HEK293T (cell line): ENCODE measurements at regions not wholly inside any gene's neighbourhood (a gene's known extent, or its start where the extent isn't known, plus 50 kb on each side); places are given as distances from the start of the nearest gene placed in this dataset.

Source experiments
- CTCF ChIA-PET: fragments of 350-600 bp; formaldehyde crosslinking; extraction: SDS; loops from one replicate; lab custom pipeline; 2021; ENCODE audit warnings: antibody characterized with exemption, inconsistent platforms; lab: Yijun Ruan, JAX
- POLR2A ChIA-PET: fragments of 350-600 bp; formaldehyde crosslinking; extraction: SDS; loops from one replicate; lab custom pipeline; 2020; ENCODE audit warnings: antibody characterized with exemption, inconsistent platforms; lab: Yijun Ruan, JAX
- DNase-seq: peaks from one replicate; pipeline ENCODE4 v3.0.0; 2012; ENCODE audit warnings: mixed read lengths; ENCODE audit errors: extremely low spot score
- ARNT ChIP-seq: fragments of 450-650 bp; IDR thresholded peaks from 2 replicates; pipeline ENCODE4 v1.6.1; 2017; ENCODE audit warnings: mild to moderate bottlenecking
- BHLHE40 ChIP-seq: fragments of 450-650 bp; IDR thresholded peaks from 2 replicates; pipeline ENCODE4 v1.6.1; 2016; ENCODE audit warnings: mild to moderate bottlenecking, moderate library complexity, borderline replicate concordance
- CTBP1 ChIP-seq: fragments of 450-650 bp; IDR thresholded peaks from 2 replicates; pipeline ENCODE4 v1.6.1; 2016; ENCODE audit warnings: borderline replicate concordance
- ELF4 ChIP-seq: fragments of 450-650 bp; IDR thresholded peaks from 2 replicates; pipeline ENCODE4 v1.6.1; 2017; ENCODE audit warnings: antibody characterized with exemption
- FOXA1 ChIP-seq: fragments of 450-650 bp; IDR thresholded peaks from 2 replicates; pipeline ENCODE4 v1.6.1; 2016; ENCODE audit warnings: mild to moderate bottlenecking
- FOXK2 ChIP-seq: fragments of 450-650 bp; IDR thresholded peaks from 2 replicates; pipeline ENCODE4 v1.6.1; 2016; ENCODE audit warnings: mild to moderate bottlenecking
- FOXM1 ChIP-seq: fragments of 450-650 bp; IDR thresholded peaks from 2 replicates; pipeline ENCODE4 v1.6.1; 2017; ENCODE audit warnings: mild to moderate bottlenecking, borderline replicate concordance
- HDGF ChIP-seq: fragments of 450-650 bp; IDR thresholded peaks from 2 replicates; pipeline ENCODE4 v1.6.1; 2017; ENCODE audit warnings: antibody characterized with exemption, borderline replicate concordance
- L3MBTL2 ChIP-seq: fragments of 450-650 bp; conservative IDR thresholded peaks from 2 replicates; pipeline ENCODE4 v1.6.1; 2016; ENCODE audit warnings: mild to moderate bottlenecking
- LEF1 ChIP-seq: fragments of 450-650 bp; IDR thresholded peaks from 2 replicates; pipeline ENCODE4 v1.6.1; 2017; ENCODE audit warnings: mild to moderate bottlenecking, borderline replicate concordance
- NFRKB ChIP-seq: fragments of 450-650 bp; IDR thresholded peaks from 2 replicates; pipeline ENCODE4 v1.6.1; 2016; ENCODE audit warnings: mild to moderate bottlenecking, moderate library complexity
- SP1 ChIP-seq: fragments of 450-650 bp; IDR thresholded peaks from 2 replicates; pipeline ENCODE4 v1.6.1; 2017
- SUZ12 ChIP-seq: fragments of 450-650 bp; IDR thresholded peaks from 2 replicates; pipeline ENCODE4 v1.6.1; 2016; ENCODE audit warnings: mild to moderate bottlenecking
- TARDBP ChIP-seq: fragments of 450-650 bp; IDR thresholded peaks from 2 replicates; pipeline ENCODE4 v1.6.1; 2016
- ZNF384 ChIP-seq: fragments of 450-650 bp; IDR thresholded peaks from 2 replicates; pipeline ENCODE4 v1.6.1; 2016
- TF ChIP-seq, protein P1 (sequence below): fragments of 450-650 bp; IDR thresholded peaks from 2 replicates; pipeline ENCODE4 v1.6.1; 2016

DNA sequence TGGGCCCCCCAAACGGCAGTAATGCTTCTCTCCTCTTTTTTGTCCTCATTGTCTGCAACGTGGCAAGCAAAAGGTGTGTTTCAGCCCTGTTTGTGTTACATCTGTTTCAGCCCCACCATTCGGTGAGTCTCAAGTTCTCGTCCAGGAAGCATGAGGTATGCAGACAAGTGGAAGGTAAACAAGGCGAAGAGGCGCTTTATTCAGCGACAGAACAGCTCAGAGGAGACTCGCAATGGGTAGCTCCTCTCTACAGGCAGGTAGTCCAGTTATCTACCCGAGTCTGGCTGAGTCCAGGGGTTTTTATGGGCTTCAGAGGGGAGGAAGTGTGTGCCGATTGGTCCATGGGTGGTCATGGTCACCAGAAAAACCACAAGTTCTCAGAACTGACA lies 733.4 kb upstream of the CDH7 start:
- no peak for DNase-seq
- TF ChIP-seq L3MBTL2, result no peak
- TF ChIP-seq TARDBP, result no peak
- TF ChIP-seq LEF1, result no peak
- no peak for TF ChIP-seq ARNT
- TF ChIP-seq, protein P1, sequence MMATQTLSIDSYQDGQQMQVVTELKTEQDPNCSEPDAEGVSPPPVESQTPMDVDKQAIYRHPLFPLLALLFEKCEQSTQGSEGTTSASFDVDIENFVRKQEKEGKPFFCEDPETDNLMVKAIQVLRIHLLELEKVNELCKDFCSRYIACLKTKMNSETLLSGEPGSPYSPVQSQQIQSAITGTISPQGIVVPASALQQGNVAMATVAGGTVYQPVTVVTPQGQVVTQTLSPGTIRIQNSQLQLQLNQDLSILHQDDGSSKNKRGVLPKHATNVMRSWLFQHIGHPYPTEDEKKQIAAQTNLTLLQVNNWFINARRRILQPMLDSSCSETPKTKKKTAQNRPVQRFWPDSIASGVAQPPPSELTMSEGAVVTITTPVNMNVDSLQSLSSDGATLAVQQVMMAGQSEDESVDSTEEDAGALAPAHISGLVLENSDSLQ, result no peak
- no peak for TF ChIP-seq NFRKB
- no peak for TF ChIP-seq BHLHE40
- no peak for TF ChIP-seq FOXA1
- no peak for TF ChIP-seq CTBP1
- POLR2A ChIA-PET, result no interaction called here
- CTCF ChIA-PET, result no interaction called here

DNA sequence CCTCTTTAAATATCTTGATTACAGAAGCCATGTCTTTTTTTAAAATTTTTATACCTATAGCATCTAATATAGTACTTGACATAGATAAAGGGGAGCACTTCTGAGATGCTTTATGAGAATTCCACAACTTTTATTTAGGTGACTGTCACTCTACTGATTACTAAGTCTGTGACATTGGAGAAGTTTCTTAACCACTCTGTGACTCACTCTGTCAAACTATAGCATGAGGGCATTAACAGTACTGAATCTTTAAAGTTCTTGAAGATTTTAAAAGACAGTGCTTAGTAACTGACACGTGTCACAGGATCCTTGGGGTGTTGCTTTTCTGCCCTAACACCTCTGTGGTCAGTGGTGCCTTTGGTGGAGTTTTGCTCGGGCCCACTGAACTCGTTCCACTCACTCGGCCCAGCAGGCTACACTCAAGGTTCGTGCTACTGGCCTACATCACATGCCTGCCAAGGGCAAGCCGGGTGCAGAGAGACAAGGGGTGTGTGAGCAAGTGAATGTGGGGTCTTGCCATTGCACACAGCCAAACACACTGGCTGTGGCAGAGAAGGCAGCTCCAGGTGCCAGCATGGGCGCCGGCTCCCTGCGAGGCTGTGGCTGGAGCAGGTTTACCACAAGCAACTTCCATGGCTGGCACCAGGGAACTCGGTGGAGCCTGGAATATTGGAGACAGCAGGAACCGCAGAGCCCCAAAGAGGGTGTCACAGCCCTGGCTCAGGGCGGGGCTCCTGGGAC lies 734.0 kb upstream of the CDH7 start:
- POLR2A ChIA-PET, result no interaction called here
- TF ChIP-seq BHLHE40 (no peak), L3MBTL2 (no peak), SP1 (no peak), ZNF384 (no peak), FOXA1 (no peak), HDGF (no peak), TARDBP (no peak), LEF1 (no peak), SUZ12 (no peak), CTBP1 (no peak), ARNT (no peak), NFRKB (no peak), FOXM1 (no peak), ELF4 (no peak), FOXK2 (no peak)
- TF ChIP-seq, protein P1, result no peak
- no peak for DNase-seq
- CTCF ChIA-PET, result no interaction called here

DNA sequence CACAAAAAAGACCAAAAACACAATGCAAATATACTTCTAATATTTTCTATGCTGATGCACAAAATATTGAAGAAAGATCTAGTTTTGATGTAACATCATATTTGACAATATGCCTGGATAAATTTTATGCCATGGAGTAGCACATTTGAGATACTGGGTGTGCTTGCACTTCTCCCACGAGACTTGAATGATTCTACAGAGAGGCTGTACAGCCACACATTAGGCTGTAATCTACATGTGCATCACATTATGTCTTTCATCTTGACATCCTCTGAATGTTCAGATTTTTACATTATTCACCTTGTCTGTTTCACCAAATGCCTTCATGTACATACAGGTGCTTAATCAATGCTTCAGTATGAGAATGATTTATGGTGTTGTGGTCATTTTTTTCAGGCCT lies 756.4 kb upstream of the CDH7 start:
- DNase-seq, result no peak
- CTCF ChIA-PET, result no interaction called here
- POLR2A ChIA-PET, result no interaction called here
- TF ChIP-seq SUZ12 (no peak), CTBP1 (no peak), SP1 (no peak), L3MBTL2 (no peak), FOXM1 (no peak), ARNT (no peak), HDGF (no peak), NFRKB (no peak), FOXK2 (no peak), TARDBP (no peak), FOXA1 (no peak), ELF4 (no peak), ZNF384 (no peak), LEF1 (no peak), BHLHE40 (no peak)
- TF ChIP-seq, protein P1, result no peak

DNA sequence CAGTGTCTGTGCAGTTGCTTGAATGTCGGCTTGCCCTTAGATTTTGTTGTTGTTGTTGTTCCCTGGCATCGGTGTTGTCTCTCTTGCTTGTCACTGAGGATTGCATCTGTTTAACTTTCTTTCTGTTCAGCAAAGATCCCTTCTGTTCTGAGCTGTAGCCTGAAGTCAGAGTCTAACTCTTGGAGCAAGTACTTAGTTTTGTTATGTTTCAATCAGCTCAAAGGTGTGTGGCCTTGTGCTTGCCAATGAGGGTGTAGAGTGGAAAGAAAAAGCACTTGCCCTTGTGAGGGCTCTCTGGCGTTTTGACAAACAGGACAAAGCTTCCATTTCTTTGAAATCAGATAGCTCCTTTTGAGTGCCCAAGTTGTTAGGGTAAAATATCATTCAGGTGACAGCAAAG lies 757.1 kb upstream of the CDH7 start:
- TF ChIP-seq ELF4 (no peak), ZNF384 (no peak), SP1 (no peak), FOXM1 (no peak), LEF1 (no peak), NFRKB (no peak), BHLHE40 (no peak), FOXK2 (no peak), ARNT (no peak), HDGF (no peak), CTBP1 (no peak), SUZ12 (no peak), TARDBP (no peak)
- TF ChIP-seq, protein P1, result no peak
- ChIA-PET CTCF (no interaction called here), POLR2A (no interaction called here)
- DNase-seq, result no peak

DNA sequence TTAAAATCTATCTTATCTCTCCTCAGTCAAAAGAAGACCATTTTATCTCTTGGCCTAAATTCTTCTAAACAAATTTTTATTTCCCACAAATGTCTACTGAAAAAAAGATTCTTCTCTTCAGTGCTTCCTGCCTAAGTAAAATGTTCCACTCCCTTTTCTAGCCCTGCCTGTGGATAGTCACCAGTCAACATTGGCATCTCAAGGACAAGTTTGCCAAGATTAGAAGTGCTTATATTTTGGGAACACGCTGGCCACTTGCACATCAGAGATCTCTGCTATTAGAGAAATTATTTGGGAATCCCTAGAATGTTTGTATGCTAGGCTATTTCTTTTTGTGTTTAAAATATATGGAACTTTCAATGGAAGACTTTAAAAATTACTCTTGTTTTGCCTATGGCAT lies 758.2 kb upstream of the CDH7 start:
- POLR2A ChIA-PET, result no interaction called here
- no peak for TF ChIP-seq ELF4
- TF ChIP-seq NFRKB, result no peak
- no peak for TF ChIP-seq LEF1
- TF ChIP-seq SP1, result no peak
- TF ChIP-seq ZNF384, result no peak
- no peak for TF ChIP-seq ARNT
- TF ChIP-seq FOXK2, result no peak
- TF ChIP-seq L3MBTL2, result no peak
- no peak for TF ChIP-seq TARDBP
- no peak for TF ChIP-seq BHLHE40
- TF ChIP-seq, protein P1, result no peak
- no peak for TF ChIP-seq HDGF
- no peak for TF ChIP-seq FOXM1
- no peak for DNase-seq
- CTCF ChIA-PET, result no interaction called here
